Activated naive CD8-positive, alpha-beta T cell treated with anti-CD3 and anti-CD28 coated beads, Interleukin-2, amount 50 U/mL, for 24 hours (primary cell): ENCODE measurements at regions not wholly inside any gene's neighbourhood (a gene's known extent, or its start where the extent isn't known, plus 50 kb on each side); places are given as distances from the start of the nearest gene placed in this dataset.

Source experiments
- ATAC-seq: fragments of 150-1000 bp; cut with Tn5 transposase; one replicate; pipeline ENCODE4 v1.10.0; 2021
- DNase-seq: peaks from one replicate; pipeline ENCODE4 v3.0.0; 2021
- H3K27ac Mint-ChIP-seq: one replicate; pipeline ENCODE4 v1.8.0; 2021; ENCODE audit warnings: mild to moderate bottlenecking, mixed read lengths
- H3K27me3 Mint-ChIP-seq: one replicate; pipeline ENCODE4 v1.8.0; 2021; ENCODE audit warnings: mixed read lengths
- H3K36me3 Mint-ChIP-seq: one replicate; pipeline ENCODE4 v1.8.0; 2021; ENCODE audit warnings: low read depth, mixed read lengths
- H3K4me1 Mint-ChIP-seq: one replicate; pipeline ENCODE4 v1.8.0; 2021; ENCODE audit warnings: mixed read lengths
- H3K4me3 Mint-ChIP-seq: one replicate; pipeline ENCODE4 v1.8.0; 2021; ENCODE audit warnings: mild to moderate bottlenecking, moderate library complexity, mixed read lengths
- H3K9me3 Mint-ChIP-seq: one replicate; pipeline ENCODE4 v1.8.0; 2021; ENCODE audit warnings: mixed read lengths

DNA sequence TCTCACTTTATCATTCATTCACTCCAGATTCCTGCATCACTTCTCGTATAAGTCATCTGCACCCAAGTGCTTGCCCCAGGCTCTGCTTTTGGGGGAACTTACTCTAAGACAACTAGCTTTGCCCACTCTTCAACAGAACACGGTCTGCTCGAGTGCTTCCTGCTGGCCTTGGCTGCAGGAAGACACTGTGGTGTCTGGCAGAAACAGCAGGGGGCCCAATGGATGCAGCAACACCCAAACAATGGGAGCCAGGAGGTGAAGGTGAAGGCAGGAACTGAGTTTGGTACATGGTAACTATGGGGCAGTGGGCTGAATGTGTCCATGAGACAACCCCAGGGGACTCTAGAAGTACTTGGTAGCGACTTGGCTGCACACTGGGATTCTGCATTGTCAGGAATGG, 344.0 kb downstream of the REEP3 start:
- no peak overlapping the region for H3K27ac Mint-ChIP-seq
- no peaks in the 10 kb centered on the region for H3K36me3 Mint-ChIP-seq
- ATAC-seq = no peak

GRCh38 chr10:63866075-63866746, 345.0 kb downstream of the REEP3 start:
- Mint-ChIP-seq H3K27ac (no peak overlapping the region), H3K9me3 (no peaks in the 10 kb centered on the region), H3K4me1 (peaks cover 7% of the 10 kb centered on the region), H3K4me3 (no peak overlapping the region), H3K27me3 (peaks cover 26% of the 10 kb centered on the region), H3K36me3 (no peaks in the 10 kb centered on the region)
- peak; percentile 68 for ATAC-seq
- peak; percentile 37 for DNase-seq

More for the DNA sequence above, 344.0 kb downstream of the REEP3 start:
- Mint-ChIP-seq H3K4me3 (no peak overlapping the region), H3K4me1 (peaks cover 7% of the 10 kb centered on the region), H3K27me3 (peaks cover 26% of the 10 kb centered on the region), H3K9me3 (no peaks in the 10 kb centered on the region)
- no peak for DNase-seq

DNA sequence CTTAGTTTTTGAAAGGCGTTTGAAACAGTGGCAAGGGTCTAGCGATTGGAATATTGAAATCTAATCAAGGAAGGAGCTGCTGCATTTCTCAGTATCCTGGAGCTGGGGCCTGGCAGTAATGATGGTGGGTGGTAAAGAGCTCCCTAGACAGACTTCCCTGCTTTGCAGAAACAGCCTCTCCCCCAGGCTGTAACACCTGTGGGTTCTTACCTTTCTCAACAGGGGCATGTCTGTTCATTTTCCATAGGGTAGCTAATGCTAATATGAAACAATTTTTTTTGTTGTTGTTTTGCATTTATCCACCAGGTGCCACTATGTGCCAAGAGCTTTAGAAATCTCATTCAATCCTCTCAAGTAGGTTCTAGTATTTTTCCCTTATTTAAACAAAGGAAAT, 345.5 kb downstream of the REEP3 start:
- no peak for DNase-seq
- peaks cover 7% of the 10 kb centered on the region for H3K4me1 Mint-ChIP-seq
- no peaks in the 10 kb centered on the region for H3K36me3 Mint-ChIP-seq
- peaks cover 26% of the 10 kb centered on the region for H3K27me3 Mint-ChIP-seq
- ATAC-seq = no peak
- no peak overlapping the region for H3K4me3 Mint-ChIP-seq
- no peak overlapping the region for H3K27ac Mint-ChIP-seq
- H3K9me3 Mint-ChIP-seq = no peaks in the 10 kb centered on the region

DNA sequence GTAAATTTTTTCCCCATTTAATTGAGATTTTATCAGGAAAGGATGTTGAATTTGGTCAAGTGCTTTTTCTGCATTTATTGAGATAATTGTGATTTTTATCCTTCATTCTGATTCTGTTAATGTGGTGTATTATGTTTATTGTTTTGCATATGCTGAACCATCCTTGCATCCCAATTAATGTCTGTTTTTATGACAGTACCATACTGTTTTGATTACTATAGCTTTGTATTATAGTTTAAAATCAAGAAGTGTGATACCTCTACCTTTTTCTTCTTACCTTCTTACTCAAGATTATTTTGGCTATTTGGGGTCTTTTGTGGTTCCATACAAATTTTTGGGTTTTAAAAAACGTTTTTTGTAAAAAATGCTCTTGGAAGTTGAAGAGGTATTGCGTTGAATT, 357.2 kb downstream of the REEP3 start:
- DNase-seq (no peak), ATAC-seq (no peak)
- Mint-ChIP-seq H3K36me3 (no peaks in the 10 kb centered on the region), H3K4me1 (no peaks in the 10 kb centered on the region), H3K27me3 (peaks cover 15% of the 10 kb centered on the region), H3K4me3 (no peak overlapping the region), H3K9me3 (peaks cover 29% of the 10 kb centered on the region), H3K27ac (no peak overlapping the region)

DNA sequence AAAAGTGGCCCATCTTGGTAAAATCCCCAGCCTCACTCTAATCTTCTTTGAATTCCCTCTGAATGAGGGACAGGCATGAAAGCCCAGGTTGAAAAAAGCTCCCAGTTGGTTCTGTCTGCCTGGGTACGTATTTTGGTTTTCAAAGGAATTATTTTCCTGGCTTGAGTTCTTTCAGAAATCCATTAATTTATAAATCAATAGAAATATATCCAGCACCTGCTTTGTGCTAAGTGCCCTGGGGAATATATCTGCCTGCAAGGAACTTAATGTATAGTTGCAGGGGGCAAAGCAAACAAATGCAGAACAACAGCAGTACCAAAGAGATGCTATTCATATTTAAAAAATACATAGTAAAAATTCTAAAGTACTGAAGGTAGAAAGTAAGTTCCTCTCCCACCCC, 362.7 kb downstream of the REEP3 start:
- no peaks in the 10 kb centered on the region for H3K4me1 Mint-ChIP-seq
- DNase-seq (no peak), ATAC-seq (no peak)
- no peaks in the 10 kb centered on the region for H3K36me3 Mint-ChIP-seq
- peaks cover 14% of the 10 kb centered on the region for H3K27me3 Mint-ChIP-seq
- H3K4me3 Mint-ChIP-seq = no peak overlapping the region
- peaks cover 25% of the 10 kb centered on the region for H3K9me3 Mint-ChIP-seq
- no peak overlapping the region for H3K27ac Mint-ChIP-seq

DNA sequence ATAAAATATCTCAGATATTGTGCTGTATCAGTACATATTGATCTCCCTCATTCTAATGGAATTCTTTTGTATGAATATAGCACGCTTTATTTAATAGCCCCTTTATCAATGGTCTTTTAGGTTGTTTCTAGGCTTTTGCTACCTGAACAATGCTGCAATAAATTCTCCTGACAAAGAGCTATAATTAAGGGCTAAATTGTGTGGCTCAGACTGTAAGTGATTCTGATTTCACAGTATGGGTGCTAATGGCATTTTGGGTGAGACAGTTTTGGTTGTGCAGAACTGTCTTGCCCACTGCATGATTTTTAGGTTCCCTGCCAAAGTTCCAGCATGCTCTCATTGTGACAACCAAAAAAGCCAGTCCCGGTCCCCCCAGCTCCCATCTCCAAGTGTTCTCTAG, 363.2 kb downstream of the REEP3 start:
- ATAC-seq = no peak

DNA sequence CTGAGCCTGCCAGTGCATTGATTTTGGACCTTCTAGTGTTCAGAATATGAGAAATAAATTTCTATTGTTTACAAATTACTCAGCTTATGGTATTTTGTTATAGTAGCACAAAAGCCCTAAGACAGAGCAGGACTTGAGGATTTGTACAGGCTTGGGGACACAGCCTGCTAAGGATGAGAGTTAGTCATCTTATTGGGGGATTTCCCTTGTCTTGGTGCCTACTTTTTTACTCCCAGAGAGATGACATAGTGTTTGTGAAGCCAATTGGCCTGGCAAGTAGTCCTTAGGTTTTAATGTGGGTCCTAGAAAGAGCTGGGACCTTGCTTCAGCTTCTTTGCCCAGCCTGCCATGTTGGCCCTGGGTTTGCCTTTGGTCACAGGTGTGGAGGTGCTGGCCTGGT, 364.0 kb downstream of the REEP3 start:
- Mint-ChIP-seq H3K4me1 (no peaks in the 10 kb centered on the region), H3K27ac (no peak overlapping the region), H3K4me3 (no peak overlapping the region), H3K36me3 (no peaks in the 10 kb centered on the region), H3K27me3 (peaks cover 10% of the 10 kb centered on the region), H3K9me3 (peaks cover 12% of the 10 kb centered on the region)
- DNase-seq = no peak
- no peak for ATAC-seq

More for the DNA sequence above, 363.2 kb downstream of the REEP3 start:
- no peaks in the 10 kb centered on the region for H3K4me1 Mint-ChIP-seq
- H3K9me3 Mint-ChIP-seq = peaks cover 19% of the 10 kb centered on the region
- no peak for DNase-seq
- H3K27ac Mint-ChIP-seq = no peak overlapping the region
- H3K4me3 Mint-ChIP-seq = no peak overlapping the region
- peaks cover 14% of the 10 kb centered on the region for H3K27me3 Mint-ChIP-seq
- no peaks in the 10 kb centered on the region for H3K36me3 Mint-ChIP-seq

DNA sequence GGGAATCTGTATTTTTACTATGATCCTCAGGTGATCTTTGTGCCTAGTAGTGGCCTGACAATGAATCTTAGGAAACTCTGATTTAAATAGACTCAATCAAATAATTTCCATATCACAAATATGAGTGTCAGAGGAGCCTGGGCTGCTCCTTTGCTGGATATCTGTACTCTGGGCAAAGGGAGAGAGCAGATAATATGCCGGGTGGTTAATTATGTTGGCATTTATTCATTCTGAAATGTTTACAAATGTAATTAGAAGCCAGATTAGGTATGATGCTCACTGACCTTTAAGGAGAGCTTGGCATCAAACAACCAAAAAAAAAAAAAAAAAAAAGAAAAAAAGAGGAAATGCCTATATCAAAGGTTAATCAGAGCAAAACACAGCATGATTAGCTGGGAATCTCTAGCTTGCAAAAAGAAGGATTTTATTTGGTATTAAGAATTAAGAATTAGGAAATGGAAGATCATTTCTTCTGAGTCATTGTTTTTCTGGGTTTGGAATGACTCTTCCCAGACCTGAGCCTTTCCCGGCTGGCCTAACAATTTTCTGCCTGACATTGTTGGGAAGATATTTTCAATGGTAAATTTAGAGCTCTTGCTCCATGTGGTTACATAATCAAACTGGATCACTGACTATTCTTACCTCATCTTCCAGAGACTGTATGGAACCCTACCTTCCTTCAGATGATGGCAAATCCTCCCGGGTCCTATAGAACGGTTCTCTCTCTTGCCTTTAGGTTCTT, 365.3 kb downstream of the REEP3 start:
- Mint-ChIP-seq H3K4me1 (no peaks in the 10 kb centered on the region), H3K36me3 (no peaks in the 10 kb centered on the region), H3K4me3 (no peak overlapping the region), H3K27me3 (peaks cover 2% of the 10 kb centered on the region), H3K9me3 (no peaks in the 10 kb centered on the region), H3K27ac (no peak overlapping the region)
- ATAC-seq (no peak), DNase-seq (no peak)

GRCh38 chr10:63887023-63887589, 365.9 kb downstream of the REEP3 start:
- Mint-ChIP-seq H3K36me3 (no peaks in the 10 kb centered on the region), H3K4me3 (no peak overlapping the region), H3K9me3 (no peaks in the 10 kb centered on the region), H3K27ac (no peak overlapping the region), H3K4me1 (no peaks in the 10 kb centered on the region), H3K27me3 (peaks cover 2% of the 10 kb centered on the region)
- DNase-seq (no peak), ATAC-seq (no peak)

GRCh38 chr10:63887600-63888370, 366.6 kb downstream of the REEP3 start:
- no peak overlapping the region for H3K27ac Mint-ChIP-seq
- no peak for ATAC-seq
- no peaks in the 10 kb centered on the region for H3K4me1 Mint-ChIP-seq
- H3K27me3 Mint-ChIP-seq = peaks cover 2% of the 10 kb centered on the region
- H3K36me3 Mint-ChIP-seq = no peaks in the 10 kb centered on the region
- H3K4me3 Mint-ChIP-seq = no peak overlapping the region
- no peaks in the 10 kb centered on the region for H3K9me3 Mint-ChIP-seq
- no peak for DNase-seq

DNA sequence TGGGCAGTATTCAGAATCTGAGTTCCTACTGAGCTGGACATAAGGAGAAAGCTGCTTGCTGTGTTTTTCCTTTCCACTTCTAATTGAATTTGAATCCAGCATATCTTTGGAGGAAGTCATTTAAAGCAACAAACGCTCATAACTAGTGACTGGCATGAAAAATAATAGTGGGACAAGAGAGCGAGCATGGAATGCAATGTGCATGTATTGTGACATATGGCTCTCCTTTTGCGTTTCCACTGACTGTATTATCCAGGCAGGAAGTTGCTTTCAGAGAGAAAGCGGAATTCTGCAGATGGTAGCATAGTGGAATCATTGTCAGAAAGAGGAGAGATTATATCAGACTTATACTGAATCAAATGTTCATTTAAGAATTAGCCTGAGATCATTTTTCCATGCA, 368.6 kb downstream of the REEP3 start:
- no peak for DNase-seq
- ATAC-seq = no peak
- no peak overlapping the region for H3K27ac Mint-ChIP-seq
- no peak overlapping the region for H3K4me3 Mint-ChIP-seq
- no peaks in the 10 kb centered on the region for H3K36me3 Mint-ChIP-seq
- H3K4me1 Mint-ChIP-seq = no peaks in the 10 kb centered on the region
- peaks cover 11% of the 10 kb centered on the region for H3K27me3 Mint-ChIP-seq
- H3K9me3 Mint-ChIP-seq = no peaks in the 10 kb centered on the region

DNA sequence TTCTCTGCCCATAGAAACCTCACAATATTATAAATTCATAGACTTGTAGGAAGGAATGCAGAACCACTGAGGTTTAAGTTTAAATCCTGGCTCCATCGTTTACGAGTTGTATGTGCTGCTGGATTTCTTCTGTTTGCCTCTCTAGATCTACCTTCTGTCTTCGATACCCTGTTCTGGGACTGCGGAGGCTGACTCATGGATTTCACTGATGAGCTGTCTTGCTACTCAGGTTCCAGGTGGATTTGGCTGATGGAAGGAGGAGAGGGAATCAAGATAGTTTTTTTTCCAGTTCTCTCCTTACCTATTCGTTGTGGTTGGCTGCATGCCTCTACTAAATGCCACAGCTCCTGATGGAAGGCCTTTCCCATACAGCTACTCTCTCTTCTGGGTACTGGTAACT, 375.8 kb downstream of the REEP3 start:
- Mint-ChIP-seq H3K27ac (no peak overlapping the region), H3K27me3 (peaks cover 14% of the 10 kb centered on the region), H3K4me1 (no peaks in the 10 kb centered on the region), H3K9me3 (no peaks in the 10 kb centered on the region), H3K36me3 (no peaks in the 10 kb centered on the region), H3K4me3 (no peak overlapping the region)
- no peak for ATAC-seq
- DNase-seq = no peak

GRCh38 chr10:63899673-63900300, 378.6 kb downstream of the REEP3 start:
- H3K27ac Mint-ChIP-seq = no peak overlapping the region
- H3K36me3 Mint-ChIP-seq = no peaks in the 10 kb centered on the region
- H3K9me3 Mint-ChIP-seq = no peaks in the 10 kb centered on the region
- H3K4me3 Mint-ChIP-seq = no peak overlapping the region
- peaks cover 5% of the 10 kb centered on the region for H3K27me3 Mint-ChIP-seq
- no peak for DNase-seq
- no peaks in the 10 kb centered on the region for H3K4me1 Mint-ChIP-seq
- no peak for ATAC-seq

GRCh38 chr10:63901228-63901627, 380.0 kb downstream of the REEP3 start:
- Mint-ChIP-seq H3K4me1 (no peaks in the 10 kb centered on the region), H3K27ac (no peak overlapping the region), H3K4me3 (no peak overlapping the region), H3K27me3 (peaks cover 4% of the 10 kb centered on the region), H3K36me3 (no peaks in the 10 kb centered on the region), H3K9me3 (no peaks in the 10 kb centered on the region)
- no peak for DNase-seq
- no peak for ATAC-seq
